OCI-LY3 (cell line): ENCODE measurements at regions not wholly inside any gene's neighbourhood (a gene's known extent, or its start where the extent isn't known, plus 50 kb on each side); places are given as distances from the start of the nearest gene placed in this dataset.

Source experiments
- H2AFZ ChIP-seq: fragments of 200-600, 300-600 bp; shearing (Covaris generic); 2 replicates; pipeline ENCODE4 v1.6.0; 2014; ENCODE audit warnings: antibody characterized with exemption, low read depth, low read length
- H3K27ac ChIP-seq: fragments of 200-600, 300-600 bp; sonication (generic); 2 replicates; pipeline ENCODE4 v1.5.1; 2014; ENCODE audit warnings: mild to moderate bottlenecking, low read length, moderate library complexity, mixed read lengths
- H3K27me3 ChIP-seq: fragments of 200-600, 300-600 bp; sonication (generic); 2 replicates; pipeline ENCODE4 v1.6.1; 2014; ENCODE audit warnings: low read depth, low read length, mixed read lengths
- H3K36me3 ChIP-seq: fragments of 200-600, 300-600 bp; sonication (generic); replicated peaks from 2 replicates; pipeline ENCODE3; 2014; ENCODE audit warnings: low read depth, low read length, mixed read lengths
- H3K4me1 ChIP-seq: fragments of 300-600, 200-600 bp; sonication (generic); 2 replicates; pipeline ENCODE4 v1.6.1; 2014; ENCODE audit warnings: low read length, mixed read lengths
- H3K4me2 ChIP-seq: fragments of 200-600, 300-600 bp; sonication (generic); 2 replicates; pipeline ENCODE4 v1.6.1; 2014; ENCODE audit warnings: low read length, mixed read lengths
- H3K4me3 ChIP-seq: fragments of 300-600, 200-600 bp; sonication (generic); 2 replicates; pipeline ENCODE4 v1.5.1; 2014; ENCODE audit warnings: antibody characterized with exemption, mild to moderate bottlenecking, low read length, moderate library complexity
- H3K79me2 ChIP-seq: fragments of 300-600, 200-600 bp; shearing (Covaris generic); 2 replicates; pipeline ENCODE4 v1.6.1; 2014; ENCODE audit warnings: mild to moderate bottlenecking, low read length, mixed read lengths
- H3K9ac ChIP-seq: fragments of 300-600, 200-600 bp; shearing (Covaris generic); 2 replicates; pipeline ENCODE4 v1.6.0; 2014; ENCODE audit warnings: mild to moderate bottlenecking, low read length, moderate library complexity
- H3K9me3 ChIP-seq: fragments of 200-600, 300-600 bp; shearing (Covaris generic); 2 replicates; pipeline ENCODE4 v1.6.1; 2014; ENCODE audit warnings: low read length, mixed read lengths; ENCODE audit not compliant: insufficient read depth
- H4K20me1 ChIP-seq: fragments of 200-600, 300-600 bp; sonication (generic); 2 replicates; pipeline ENCODE4 v1.6.1; 2016; ENCODE audit warnings: low read length, mixed read lengths; ENCODE audit not compliant: insufficient read depth
- CTCF ChIP-seq: fragments of 200-600, 300-600 bp; sonication (generic); IDR thresholded peaks from 2 replicates; pipeline ENCODE4 v1.5.1; 2014; ENCODE audit warnings: antibody characterized with exemption, low read length, low read depth
- EZH2phosphoT487 ChIP-seq: fragments of 200-600 bp; shearing (Covaris generic); IDR thresholded peaks from 2 replicates; pipeline ENCODE4 v1.6.1; 2018; ENCODE audit warnings: antibody characterized with exemption, mixed run types, low read depth

GRCh38 chr21:27306791-27307775, 340.2 kb upstream of the ADAMTS5 start:
- no peaks in the 10 kb centered on the region for H3K79me2 ChIP-seq
- no peak overlapping the region for H3K27ac ChIP-seq
- H4K20me1 ChIP-seq: no peaks in the 10 kb centered on the region
- no peaks in the 10 kb centered on the region for H3K4me1 ChIP-seq
- H3K9ac ChIP-seq: no peak overlapping the region
- TF ChIP-seq EZH2phosphoT487 (no peak), CTCF (no peak)
- H3K27me3 ChIP-seq: no peaks in the 10 kb centered on the region
- no peak overlapping the region for H2AFZ ChIP-seq
- H3K4me2 ChIP-seq: no peak overlapping the region
- no peak overlapping the region for H3K4me3 ChIP-seq
- no peaks in the 10 kb centered on the region for H3K36me3 ChIP-seq
- H3K9me3 ChIP-seq: no peaks in the 10 kb centered on the region

- no peaks in the 10 kb centered on the region for H3K79me2 ChIP-seq
- no peak overlapping the region for H3K4me3 ChIP-seq
- no peak overlapping the region for H3K27ac ChIP-seq
- H3K36me3 ChIP-seq: no peaks in the 10 kb centered on the region
- H3K9ac ChIP-seq: no peak overlapping the region
- H2AFZ ChIP-seq: no peak overlapping the region
- no peaks in the 10 kb centered on the region for H3K27me3 ChIP-seq
- no peaks in the 10 kb centered on the region for H3K9me3 ChIP-seq
- no peaks in the 10 kb centered on the region for H3K4me1 ChIP-seq
- TF ChIP-seq CTCF (no peak), EZH2phosphoT487 (no peak)
- no peak overlapping the region for H3K4me2 ChIP-seq
- no peaks in the 10 kb centered on the region for H4K20me1 ChIP-seq
Observed at GRCh38 chr21:27306206-27306605, 339.3 kb upstream of the ADAMTS5 start.

- Histone ChIP-seq H3K27me3 (no peaks in the 10 kb centered on the region), H3K4me3 (no peak overlapping the region), H3K4me1 (no peaks in the 10 kb centered on the region), H3K27ac (no peak overlapping the region), H3K79me2 (no peaks in the 10 kb centered on the region), H2AFZ (no peak overlapping the region), H3K4me2 (no peak overlapping the region), H3K9me3 (no peaks in the 10 kb centered on the region), H3K9ac (no peak overlapping the region), H4K20me1 (no peaks in the 10 kb centered on the region), H3K36me3 (no peaks in the 10 kb centered on the region)
- TF ChIP-seq EZH2phosphoT487 (no peak), CTCF (no peak)
Observed at GRCh38 chr21:27301220-27301619, 334.3 kb upstream of the ADAMTS5 start.

GRCh38 chr21:27300770-27301169, 333.9 kb upstream of the ADAMTS5 start:
- Histone ChIP-seq H3K27ac (no peak overlapping the region), H3K79me2 (no peaks in the 10 kb centered on the region), H4K20me1 (no peaks in the 10 kb centered on the region), H3K9ac (no peak overlapping the region), H3K36me3 (no peaks in the 10 kb centered on the region), H2AFZ (no peak overlapping the region), H3K4me3 (no peak overlapping the region), H3K4me2 (no peak overlapping the region), H3K4me1 (no peaks in the 10 kb centered on the region), H3K27me3 (no peaks in the 10 kb centered on the region), H3K9me3 (no peaks in the 10 kb centered on the region)
- TF ChIP-seq EZH2phosphoT487 (no peak), CTCF (no peak)
